Breast epithelium (tissue), 4 donors: ENCODE measurements at regions not wholly inside any gene's neighbourhood (a gene's known extent, or its start where the extent isn't known, plus 50 kb on each side); places are given as distances from the start of the nearest gene placed in this dataset.
A peak's percentile ranks its signal among the peaks of the same experiment; 100 is the strongest.

Experiments
- DNase-seq, 2 donors: peaks; one replicate each; pipeline ENCODE4 v3.0.0-alpha.2; 2019; ENCODE audit warnings: low spot score in 2 of 2
- H3K27ac ChIP-seq, 2 donors: fragments of 200-600 bp; sonication (generic) in 1 of 2; one replicate each; pipeline ENCODE4 v1.5.1; 2016 to 2019; ENCODE audit warnings: mild to moderate bottlenecking in 1 of 2
- H3K27me3 ChIP-seq, 2 donors: fragments of 200-600 bp; sonication (generic) in 1 of 2; one replicate each; pipeline versions ENCODE4 v1.5.1 to v1.6.0; 2017 to 2019; ENCODE audit warnings: control low read depth in 1 of 2, mild to moderate bottlenecking in 1 of 2
- H3K36me3 ChIP-seq: fragments of 200-600 bp; one replicate; pipeline ENCODE4 v1.5.1; 2019
- H3K4me1 ChIP-seq, 2 donors: fragments of 200-600 bp; sonication (generic); one replicate each; pipeline ENCODE4 v1.5.1; 2016 to 2019; ENCODE audit warnings: control low read depth in 1 of 2
- H3K4me3 ChIP-seq, 3 donors: fragments of 200-600 bp; sonication (generic); 1 replicate in 2 of 3; 2 replicates in 1 of 3; pipeline ENCODE4 v1.5.1; 2016 to 2019; ENCODE audit warnings: mild to moderate bottlenecking in 3 of 3, moderate library complexity in 2 of 3
- H3K9me3 ChIP-seq, 2 donors: fragments of 200-600 bp; sonication (generic) in 1 of 2; one replicate each; pipeline ENCODE4 v1.5.1; 2016 to 2019; ENCODE audit warnings: control low read depth in 1 of 2
- POLR2A ChIP-seq: fragments of 450-650 bp; IDR thresholded peaks from one replicate; pipeline ENCODE4 v1.6.1; 2016; ENCODE audit warnings: antibody characterized with exemption, mild to moderate bottlenecking, moderate library complexity
- POLR2AphosphoS5 ChIP-seq, 3 donors: sonication (generic); formaldehyde crosslinking; IDR thresholded peaks; one replicate each; pipeline ENCODE4 v1.6.1; 2017; ENCODE audit warnings: antibody characterized with exemption in 3 of 3
- intact Hi-C: fragments of 100-400 bp; cut with DNase I; formaldehyde crosslinking; loops from one replicate; pipeline ENCODE4 v1.15.1; 2023; ENCODE audit warnings: low total_unique reads
- TF ChIP-seq, protein P1 (sequence below), 3 donors: fragments of 450-650 bp; IDR thresholded peaks; one replicate each; pipeline ENCODE4 v1.5.1; 2016 to 2017; ENCODE audit warnings: antibody characterized with exemption in 3 of 3, mild to moderate bottlenecking in 3 of 3, moderate library complexity in 3 of 3

DNA sequence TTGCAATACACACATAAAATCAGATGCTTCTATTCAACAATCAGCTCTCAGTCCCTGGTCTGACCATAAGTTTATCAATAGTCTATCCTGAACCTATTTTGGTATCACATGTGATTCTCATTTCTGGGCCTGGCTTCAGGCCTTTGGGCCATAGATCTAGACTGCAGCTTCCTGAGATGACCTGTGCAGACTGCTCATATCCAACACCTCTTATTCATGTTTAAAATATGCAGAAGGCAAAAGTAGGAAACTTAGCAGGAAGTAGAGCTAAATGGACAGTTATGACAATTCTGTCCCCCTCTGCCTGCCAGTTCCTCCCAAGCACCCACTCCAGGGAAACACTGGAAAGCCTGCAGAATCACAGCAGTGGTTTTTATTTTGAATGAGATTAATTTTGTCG lies 53.3 kb downstream of the C7orf25 start:
- H3K27ac ChIP-seq: no peak overlapping the region
- no peaks in the 10 kb centered on the region for H3K9me3 ChIP-seq
- no peaks in the 10 kb centered on the region for H3K27me3 ChIP-seq
- H3K4me1 ChIP-seq: no peaks in the 10 kb centered on the region
- TF ChIP-seq POLR2AphosphoS5 (IDR thresholded peaks at IDR 0.05): no peak
- TF ChIP-seq, protein P1, sequence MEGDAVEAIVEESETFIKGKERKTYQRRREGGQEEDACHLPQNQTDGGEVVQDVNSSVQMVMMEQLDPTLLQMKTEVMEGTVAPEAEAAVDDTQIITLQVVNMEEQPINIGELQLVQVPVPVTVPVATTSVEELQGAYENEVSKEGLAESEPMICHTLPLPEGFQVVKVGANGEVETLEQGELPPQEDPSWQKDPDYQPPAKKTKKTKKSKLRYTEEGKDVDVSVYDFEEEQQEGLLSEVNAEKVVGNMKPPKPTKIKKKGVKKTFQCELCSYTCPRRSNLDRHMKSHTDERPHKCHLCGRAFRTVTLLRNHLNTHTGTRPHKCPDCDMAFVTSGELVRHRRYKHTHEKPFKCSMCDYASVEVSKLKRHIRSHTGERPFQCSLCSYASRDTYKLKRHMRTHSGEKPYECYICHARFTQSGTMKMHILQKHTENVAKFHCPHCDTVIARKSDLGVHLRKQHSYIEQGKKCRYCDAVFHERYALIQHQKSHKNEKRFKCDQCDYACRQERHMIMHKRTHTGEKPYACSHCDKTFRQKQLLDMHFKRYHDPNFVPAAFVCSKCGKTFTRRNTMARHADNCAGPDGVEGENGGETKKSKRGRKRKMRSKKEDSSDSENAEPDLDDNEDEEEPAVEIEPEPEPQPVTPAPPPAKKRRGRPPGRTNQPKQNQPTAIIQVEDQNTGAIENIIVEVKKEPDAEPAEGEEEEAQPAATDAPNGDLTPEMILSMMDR (IDR thresholded peaks at IDR 0.05): no peak
- no peak for TF ChIP-seq POLR2A
- no peaks in the 10 kb centered on the region for H3K36me3 ChIP-seq
- DNase-seq: no peak
- H3K4me3 ChIP-seq: no peak overlapping the region
- intact Hi-C loops: no loop called here

DNA sequence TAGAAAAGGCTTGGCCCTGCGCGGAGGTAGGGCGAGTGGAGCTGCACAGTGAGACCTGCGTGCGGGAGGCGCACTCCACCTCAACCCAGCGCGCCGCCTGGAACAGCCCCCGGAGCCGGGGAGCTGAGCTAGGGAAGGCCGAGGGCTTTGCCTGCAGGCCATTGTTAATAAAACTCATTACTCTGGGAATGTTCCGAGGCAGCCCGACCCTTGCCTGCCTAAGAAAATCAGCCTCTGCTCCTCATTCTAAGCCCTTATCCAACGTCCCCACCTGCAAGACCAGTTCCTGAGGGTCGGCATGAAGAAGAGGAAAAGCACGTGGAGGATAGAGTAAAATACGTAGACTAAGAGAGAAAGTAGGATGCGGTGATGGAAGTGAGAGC lies 55.3 kb downstream of the C7orf25 start:
- intact Hi-C loops: no loop called here
- H3K27me3 ChIP-seq: no peaks in the 10 kb centered on the region
- DNase-seq: no peak
- H3K4me1 ChIP-seq: no peaks in the 10 kb centered on the region
- no peaks in the 10 kb centered on the region for H3K36me3 ChIP-seq
- H3K4me3 ChIP-seq: peak overlapping the region; percentile 22 to 70 (median 52)
- H3K9me3 ChIP-seq: no peaks in the 10 kb centered on the region
- TF ChIP-seq, protein P1 (IDR thresholded peaks at IDR 0.05): no peak
- TF ChIP-seq POLR2AphosphoS5 (IDR thresholded peaks at IDR 0.05) (no peak), POLR2A (no peak)
- H3K27ac ChIP-seq: no peak overlapping the region

DNA sequence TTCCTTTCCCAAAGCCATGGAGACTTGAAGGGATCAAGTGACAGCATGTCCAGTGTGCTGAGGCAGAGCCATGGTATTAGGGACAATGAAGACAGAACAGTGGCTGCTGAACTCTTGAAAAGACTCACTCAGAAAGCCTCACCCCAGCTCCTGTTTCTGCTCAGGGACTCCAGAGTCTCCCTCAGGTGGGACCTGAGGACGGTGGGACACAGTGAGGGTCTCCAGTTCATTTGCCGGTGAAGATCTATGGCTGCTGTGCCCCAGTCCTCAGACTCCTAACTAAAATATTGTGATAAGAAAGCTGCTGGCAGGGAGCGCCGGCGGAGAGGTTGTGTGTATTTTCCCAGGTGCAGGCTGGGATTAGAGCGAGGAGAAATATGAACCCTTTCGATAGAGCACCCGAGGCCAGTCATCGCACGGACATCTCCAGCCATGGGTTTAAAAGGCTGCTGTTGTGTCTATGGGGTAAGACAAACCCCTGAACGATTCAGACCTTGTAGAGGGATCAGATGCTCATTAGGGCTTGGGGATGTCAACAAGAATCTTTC lies 57.2 kb downstream of the C7orf25 start:
- Histone ChIP-seq H3K4me3 (no peak overlapping the region), H3K9me3 (no peaks in the 10 kb centered on the region), H3K4me1 (no peaks in the 10 kb centered on the region), H3K36me3 (no peaks in the 10 kb centered on the region), H3K27me3 (no peaks in the 10 kb centered on the region), H3K27ac (no peak overlapping the region)
- no peak for TF ChIP-seq POLR2A
- TF ChIP-seq POLR2AphosphoS5 (IDR thresholded peaks at IDR 0.05): no peak
- TF ChIP-seq, protein P1 (IDR thresholded peaks at IDR 0.05): no peak
- intact Hi-C loops: no loop called here
- DNase-seq: no peak

DNA sequence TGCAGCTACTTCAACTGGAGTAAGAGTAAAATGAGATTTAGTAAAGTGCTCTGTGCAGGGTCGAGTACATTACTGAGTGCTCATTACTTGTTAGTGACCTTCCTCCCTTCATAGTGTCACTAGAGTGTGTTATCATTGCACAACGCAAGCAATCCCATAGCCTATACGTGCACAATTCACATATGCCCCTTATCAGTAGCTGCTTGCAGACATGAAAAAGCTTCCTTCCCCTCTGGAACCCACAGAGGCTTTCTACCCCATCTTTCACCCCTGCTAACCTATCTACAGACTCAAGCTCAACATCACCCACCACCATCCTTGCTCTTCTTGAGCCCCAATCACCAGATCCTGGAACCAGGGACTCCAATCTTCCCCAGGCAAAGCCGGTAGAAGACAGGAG lies 59.3 kb downstream of the C7orf25 start:
- Histone ChIP-seq H3K9me3 (no peaks in the 10 kb centered on the region), H3K27me3 (no peaks in the 10 kb centered on the region), H3K27ac (no peak overlapping the region), H3K4me1 (no peaks in the 10 kb centered on the region), H3K4me3 (no peak overlapping the region), H3K36me3 (no peaks in the 10 kb centered on the region)
- intact Hi-C loops: no loop called here
- TF ChIP-seq POLR2AphosphoS5 (IDR thresholded peaks at IDR 0.05) (no peak), POLR2A (no peak)
- TF ChIP-seq, protein P1 (IDR thresholded peaks at IDR 0.05): no peak
- no peak for DNase-seq

DNA sequence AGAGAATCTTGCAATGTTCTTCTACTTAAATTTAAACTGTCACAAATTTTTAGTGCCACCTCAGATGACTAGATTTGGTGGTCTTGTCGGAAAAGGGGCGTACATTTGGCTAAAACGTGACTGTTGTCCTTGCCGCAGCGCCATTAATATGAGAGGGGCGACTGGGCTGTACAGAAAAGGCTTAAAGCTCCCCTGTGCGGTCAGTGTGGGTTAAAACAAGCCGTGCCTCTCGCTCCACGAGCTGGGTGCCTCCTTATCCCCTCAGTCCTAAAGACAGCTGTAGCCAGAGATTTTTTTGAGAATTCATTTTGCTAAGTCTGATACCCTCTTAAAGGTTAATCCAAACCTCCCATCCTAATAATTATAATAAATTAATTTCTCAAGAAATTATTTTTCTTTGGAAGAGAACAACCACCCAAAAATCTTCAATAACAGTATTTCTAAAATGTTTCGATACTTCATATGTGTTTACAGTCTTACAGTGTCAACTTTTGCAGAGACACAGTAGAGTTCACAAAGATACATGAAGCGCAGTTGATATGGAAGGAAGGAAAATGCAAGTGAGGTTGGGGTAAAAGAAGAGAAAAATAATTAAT lies 68.6 kb downstream of the C7orf25 start:
- no peak for DNase-seq
- TF ChIP-seq POLR2A (no peak), POLR2AphosphoS5 (IDR thresholded peaks at IDR 0.05) (no peak)
- TF ChIP-seq, protein P1 (IDR thresholded peaks at IDR 0.05): peak in 2 of 3 donors; percentile 51 to 64
- H3K36me3 ChIP-seq: no peaks in the 10 kb centered on the region
- intact Hi-C loops: no loop called here
- H3K4me1 ChIP-seq: no peaks in the 10 kb centered on the region
- H3K4me3 ChIP-seq: peak overlapping the region in 1 of 3 donors; percentile 13
- no peaks in the 10 kb centered on the region for H3K9me3 ChIP-seq
- H3K27ac ChIP-seq: no peak overlapping the region
- H3K27me3 ChIP-seq: no peaks in the 10 kb centered on the region
